ENCODE measurements at regions not wholly inside any gene's neighbourhood (a gene's known extent, or its start where the extent isn't known, plus 50 kb on each side); places are given as distances from the start of the nearest gene placed in this dataset.

DNA sequence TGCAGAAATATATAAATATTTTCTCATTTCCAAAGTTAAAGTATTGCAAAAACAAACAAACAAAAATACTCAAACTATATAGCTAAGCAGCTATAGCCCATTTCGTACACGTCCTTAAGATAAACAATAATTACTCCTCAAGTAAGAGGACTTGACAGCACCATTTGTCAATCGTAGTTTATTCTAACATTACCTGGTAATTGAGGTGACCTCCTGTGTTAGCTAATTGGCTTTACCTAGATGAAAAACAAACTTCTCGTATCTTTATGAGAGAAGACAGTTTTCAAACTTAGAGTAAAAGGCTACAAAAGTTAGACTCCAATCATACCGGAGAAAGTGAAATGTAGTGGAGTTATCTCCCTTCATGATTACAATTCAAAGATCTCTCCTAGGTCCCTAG lies 1876.1 kb upstream of the PCDH20 start (continued):
- TF ChIP-seq, protein P1, sequence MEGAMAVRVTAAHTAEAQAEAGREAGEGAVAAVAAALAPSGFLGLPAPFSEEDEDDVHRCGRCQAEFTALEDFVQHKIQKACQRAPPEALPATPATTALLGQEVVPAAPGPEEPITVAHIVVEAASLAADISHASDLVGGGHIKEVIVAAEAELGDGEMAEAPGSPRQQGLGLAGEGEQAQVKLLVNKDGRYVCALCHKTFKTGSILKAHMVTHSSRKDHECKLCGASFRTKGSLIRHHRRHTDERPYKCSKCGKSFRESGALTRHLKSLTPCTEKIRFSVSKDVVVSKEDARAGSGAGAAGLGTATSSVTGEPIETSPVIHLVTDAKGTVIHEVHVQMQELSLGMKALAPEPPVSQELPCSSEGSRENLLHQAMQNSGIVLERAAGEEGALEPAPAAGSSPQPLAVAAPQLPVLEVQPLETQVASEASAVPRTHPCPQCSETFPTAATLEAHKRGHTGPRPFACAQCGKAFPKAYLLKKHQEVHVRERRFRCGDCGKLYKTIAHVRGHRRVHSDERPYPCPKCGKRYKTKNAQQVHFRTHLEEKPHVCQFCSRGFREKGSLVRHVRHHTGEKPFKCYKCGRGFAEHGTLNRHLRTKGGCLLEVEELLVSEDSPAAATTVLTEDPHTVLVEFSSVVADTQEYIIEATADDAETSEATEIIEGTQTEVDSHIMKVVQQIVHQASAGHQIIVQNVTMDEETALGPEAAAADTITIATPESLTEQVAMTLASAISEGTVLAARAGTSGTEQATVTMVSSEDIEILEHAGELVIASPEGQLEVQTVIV (IDR thresholded peaks at IDR 0.05; ENCODE audit: borderline replicate concordance, partially characterized antibody): no peak
- no peak for TF ChIP-seq BHLHE40 (IDR thresholded peaks at IDR 0.05; ENCODE audit: borderline replicate concordance in 1 of 2, low read depth in 2 of 2, low read length in 1 of 2)

- Histone ChIP-seq H3K36me3 (ENCODE audit: control insufficient read depth in 2 of 2, insufficient read depth in 2 of 2, low read length in 1 of 2) (no peaks in the 10 kb centered on the region), H3K79me2 (ENCODE audit: control insufficient read depth, insufficient read depth, low read length) (no peaks in the 10 kb centered on the region), H3K9me3 (replicated peaks; ENCODE audit: control insufficient read depth, insufficient read depth, low read length) (no peaks in the 10 kb centered on the region), H4K20me1 (ENCODE audit: control insufficient read depth, insufficient read depth) (no peaks in the 10 kb centered on the region), H3K4me3 (no peak overlapping the region), H3K4me2 (ENCODE audit: control insufficient read depth, insufficient read depth) (no peak overlapping the region), H3K27ac (ENCODE audit: control insufficient read depth, insufficient read depth) (no peak overlapping the region), H3K4me1 (ENCODE audit: control insufficient read depth, insufficient read depth, low read length) (no peaks in the 10 kb centered on the region), H2AFZ (ENCODE audit: control insufficient read depth, low read depth, low read length) (no peak overlapping the region), H3K27me3 (replicated peaks in 1 of 2; ENCODE audit: control insufficient read depth in 2 of 2, insufficient read depth in 2 of 2, low read length in 1 of 2) (no peaks in the 10 kb centered on the region), H3K9ac (ENCODE audit: control insufficient read depth, insufficient read depth, low read length) (no peak overlapping the region)
- RAD21 ChIA-PET (ENCODE audit: unreplicated experiment): no interaction called here
- FAIRE-seq (no peak), ATAC-seq (no peak), DNase-seq (ENCODE audit: low read depth, low spot score) (no peak)
- no TSS peak for BruUV-seq (replicated peaks)
- CTCF ChIA-PET: no interaction called here
- POLR2A ChIA-PET: no interaction called here
- 0% methylated on average over 2 of the region's 2 CpGs for WGBS (ENCODE audit: insufficient coverage, insufficient replicate concordance, low lambda C conversion rate, missing lambda C conversion rate)
- intact Hi-C loops (cut with micrococcal nuclease; ENCODE audit: unreplicated experiment): no loop called here
- SMC1A ChIA-PET (ENCODE audit: uncharacterized antibody, unreplicated experiment): no interaction called here
- in situ Hi-C loops (cut with MboI): no loop called here
- TF ChIP-seq CHD1 (IDR thresholded peaks at IDR 0.05; ENCODE audit: low read depth, low read length) (no peak), BACH1 (IDR thresholded peaks at IDR 0.05; ENCODE audit: borderline replicate concordance) (no peak), ZNF217 (IDR thresholded peaks at IDR 0.05) (no peak), IKZF2 (IDR thresholded peaks at IDR 0.05) (no peak), SUZ12 (IDR thresholded peaks at IDR 0.05; ENCODE audit: unreplicated experiment) (no peak), FOS (IDR thresholded peaks at IDR 0.05; ENCODE audit: borderline replicate concordance, extremely low read depth, insufficient read length) (no peak), NFYA (IDR thresholded peaks at IDR 0.05; ENCODE audit: borderline replicate concordance, low read depth, low read length) (no peak), HDAC2 (IDR thresholded peaks at IDR 0.05) (no peak), NFIC (IDR thresholded peaks at IDR 0.05; ENCODE audit: low read depth, low read length) (no peak), NBN (IDR thresholded peaks at IDR 0.05) (no peak), YY1 (IDR thresholded peaks at IDR 0.05; ENCODE audit: low read depth, low read length) (no peak), CUX1 (IDR thresholded peaks at IDR 0.05; ENCODE audit: insufficient replicate concordance, low read depth, low read length) (no peak), BMI1 (IDR thresholded peaks at IDR 0.05; ENCODE audit: borderline replicate concordance) (no peak)
- TF ChIP-seq, protein P2, sequence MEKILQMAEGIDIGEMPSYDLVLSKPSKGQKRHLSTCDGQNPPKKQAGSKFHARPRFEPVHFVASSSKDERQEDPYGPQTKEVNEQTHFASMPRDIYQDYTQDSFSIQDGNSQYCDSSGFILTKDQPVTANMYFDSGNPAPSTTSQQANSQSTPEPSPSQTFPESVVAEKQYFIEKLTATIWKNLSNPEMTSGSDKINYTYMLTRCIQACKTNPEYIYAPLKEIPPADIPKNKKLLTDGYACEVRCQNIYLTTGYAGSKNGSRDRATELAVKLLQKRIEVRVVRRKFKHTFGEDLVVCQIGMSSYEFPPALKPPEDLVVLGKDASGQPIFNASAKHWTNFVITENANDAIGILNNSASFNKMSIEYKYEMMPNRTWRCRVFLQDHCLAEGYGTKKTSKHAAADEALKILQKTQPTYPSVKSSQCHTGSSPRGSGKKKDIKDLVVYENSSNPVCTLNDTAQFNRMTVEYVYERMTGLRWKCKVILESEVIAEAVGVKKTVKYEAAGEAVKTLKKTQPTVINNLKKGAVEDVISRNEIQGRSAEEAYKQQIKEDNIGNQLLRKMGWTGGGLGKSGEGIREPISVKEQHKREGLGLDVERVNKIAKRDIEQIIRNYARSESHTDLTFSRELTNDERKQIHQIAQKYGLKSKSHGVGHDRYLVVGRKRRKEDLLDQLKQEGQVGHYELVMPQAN (conservative IDR thresholded peaks at IDR 0.05): no peak
Observed at GRCh38 chr13:63288576-63288975, 1872.9 kb upstream of the PCDH20 start.
